ENCODE measurements at regions not wholly inside any gene's neighbourhood (a gene's known extent, or its start where the extent isn't known, plus 50 kb on each side); places are given as distances from the start of the nearest gene placed in this dataset.

DNA sequence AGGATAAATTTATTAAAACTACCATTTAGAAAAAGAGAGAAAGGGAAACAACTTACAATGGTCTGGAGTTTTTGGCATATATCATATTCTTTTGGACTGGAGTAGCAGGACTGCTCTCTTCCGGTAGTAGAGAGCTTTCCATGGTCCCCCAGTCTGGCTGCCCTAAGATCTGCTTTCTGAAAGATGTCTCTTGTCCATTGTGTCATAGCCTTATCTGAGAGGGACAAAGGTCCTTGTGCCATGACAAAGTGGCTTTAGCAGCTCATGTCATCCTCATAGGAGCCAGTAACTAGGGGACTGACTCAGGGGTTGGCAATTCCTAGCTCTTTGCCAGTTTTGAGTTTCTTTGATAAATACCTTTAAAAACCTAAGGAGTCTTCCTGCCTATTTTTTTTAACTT, 505.5 kb upstream of the ZEB2 start:
- no peak for TF ChIP-seq EZH2 (IDR thresholded peaks at IDR 0.05; ENCODE audit: low read length, missing control alignments)
- TF ChIP-seq, protein P1, sequence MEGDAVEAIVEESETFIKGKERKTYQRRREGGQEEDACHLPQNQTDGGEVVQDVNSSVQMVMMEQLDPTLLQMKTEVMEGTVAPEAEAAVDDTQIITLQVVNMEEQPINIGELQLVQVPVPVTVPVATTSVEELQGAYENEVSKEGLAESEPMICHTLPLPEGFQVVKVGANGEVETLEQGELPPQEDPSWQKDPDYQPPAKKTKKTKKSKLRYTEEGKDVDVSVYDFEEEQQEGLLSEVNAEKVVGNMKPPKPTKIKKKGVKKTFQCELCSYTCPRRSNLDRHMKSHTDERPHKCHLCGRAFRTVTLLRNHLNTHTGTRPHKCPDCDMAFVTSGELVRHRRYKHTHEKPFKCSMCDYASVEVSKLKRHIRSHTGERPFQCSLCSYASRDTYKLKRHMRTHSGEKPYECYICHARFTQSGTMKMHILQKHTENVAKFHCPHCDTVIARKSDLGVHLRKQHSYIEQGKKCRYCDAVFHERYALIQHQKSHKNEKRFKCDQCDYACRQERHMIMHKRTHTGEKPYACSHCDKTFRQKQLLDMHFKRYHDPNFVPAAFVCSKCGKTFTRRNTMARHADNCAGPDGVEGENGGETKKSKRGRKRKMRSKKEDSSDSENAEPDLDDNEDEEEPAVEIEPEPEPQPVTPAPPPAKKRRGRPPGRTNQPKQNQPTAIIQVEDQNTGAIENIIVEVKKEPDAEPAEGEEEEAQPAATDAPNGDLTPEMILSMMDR (conservative IDR thresholded peaks at IDR 0.05 in 1 of 2, IDR thresholded peaks at IDR 0.05 in 1 of 2; ENCODE audit: low read depth in 1 of 2, low read length in 2 of 2): no peak

Measured in fibroblast of lung (primary cell).